ENCODE measurements at regions not wholly inside any gene's neighbourhood (a gene's known extent, or its start where the extent isn't known, plus 50 kb on each side); places are given as distances from the start of the nearest gene placed in this dataset.

DNA sequence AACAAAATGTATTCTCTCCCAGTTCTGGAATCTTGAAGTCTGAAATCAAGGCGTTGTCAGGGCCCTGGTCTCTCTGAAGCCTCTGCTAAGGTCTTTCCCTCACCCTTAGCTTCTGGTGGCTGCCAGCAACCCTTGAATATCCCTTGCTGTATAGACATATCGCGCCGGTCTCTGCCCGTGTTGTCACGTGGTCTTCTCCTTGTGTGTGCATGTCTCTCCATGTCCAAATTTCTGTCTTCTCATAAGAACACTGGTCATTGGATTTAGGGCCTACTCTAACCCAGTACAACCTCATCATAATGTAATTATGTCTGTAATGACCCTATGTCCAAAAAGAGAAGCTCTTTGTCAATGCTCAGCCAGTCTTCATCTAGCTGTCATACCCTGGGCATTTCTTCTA lies 85.7 kb upstream of the ETS2 start:
- no peak overlapping the region for H2AFZ ChIP-seq (ENCODE audit: control insufficient read depth, low read depth, low read length)
- ChIA-PET POLR2A (no interaction called here), SMC1A (ENCODE audit: uncharacterized antibody, unreplicated experiment) (no interaction called here), RAD21 (ENCODE audit: unreplicated experiment) (no interaction called here), CTCF (no interaction called here)
- DNase-seq (ENCODE audit: low read depth, low spot score) (no peak), ATAC-seq (no peak), FAIRE-seq (no peak)
- H3K79me2 ChIP-seq (ENCODE audit: control insufficient read depth, insufficient read depth, low read length): no peaks in the 10 kb centered on the region
- no peaks in the 10 kb centered on the region for H3K36me3 ChIP-seq (ENCODE audit: control insufficient read depth in 2 of 2, insufficient read depth in 2 of 2, low read length in 1 of 2)
- in situ Hi-C loops (cut with MboI) (loop anchor here (10.0 kb wide), 1 partner anchor 425 kb away; no protein-coding TSS in a partner anchor), intact Hi-C loops (cut with micrococcal nuclease; ENCODE audit: unreplicated experiment) (no loop called here)
- WGBS (ENCODE audit: insufficient coverage, insufficient replicate concordance, low lambda C conversion rate, missing lambda C conversion rate): 57% methylated on average over 6 of the region's 6 CpGs
- BruUV-seq (replicated peaks): no TSS peak
- no peak overlapping the region for H3K9ac ChIP-seq (ENCODE audit: control insufficient read depth, insufficient read depth, low read length)
- no peaks in the 10 kb centered on the region; a peak in 1 of 4 replicates for H3K27me3 ChIP-seq (replicated peaks in 1 of 2; ENCODE audit: control insufficient read depth in 2 of 2, insufficient read depth in 2 of 2, low read length in 1 of 2)
- no peak overlapping the region for H3K4me3 ChIP-seq
- no peaks in the 10 kb centered on the region; the same call in 2 of the 3 replicates for H3K9me3 ChIP-seq (replicated peaks; ENCODE audit: control insufficient read depth, insufficient read depth, low read length)
- no peak overlapping the region for H3K27ac ChIP-seq (ENCODE audit: control insufficient read depth, insufficient read depth)
- TF ChIP-seq CEBPB (IDR thresholded peaks at IDR 0.05; ENCODE audit: borderline replicate concordance in 1 of 2, low read depth in 2 of 2, low read length in 2 of 2) (no peak), BHLHE40 (IDR thresholded peaks at IDR 0.05; ENCODE audit: borderline replicate concordance in 1 of 2, low read depth in 2 of 2, low read length in 1 of 2) (no peak), RB1 (IDR thresholded peaks at IDR 0.05; ENCODE audit: borderline replicate concordance) (no peak), NFXL1 (IDR thresholded peaks at IDR 0.05; ENCODE audit: borderline replicate concordance) (no peak), ASH2L (IDR thresholded peaks at IDR 0.05; ENCODE audit: borderline replicate concordance, low read depth) (no peak), NR2C2 (IDR thresholded peaks at IDR 0.05; ENCODE audit: borderline replicate concordance, control insufficient read depth, insufficient read length, low read depth) (no peak), RAD21 (IDR thresholded peaks at IDR 0.05; ENCODE audit: insufficient read depth, low read depth, low read length) (no peak)
- TF ChIP-seq, protein P1, sequence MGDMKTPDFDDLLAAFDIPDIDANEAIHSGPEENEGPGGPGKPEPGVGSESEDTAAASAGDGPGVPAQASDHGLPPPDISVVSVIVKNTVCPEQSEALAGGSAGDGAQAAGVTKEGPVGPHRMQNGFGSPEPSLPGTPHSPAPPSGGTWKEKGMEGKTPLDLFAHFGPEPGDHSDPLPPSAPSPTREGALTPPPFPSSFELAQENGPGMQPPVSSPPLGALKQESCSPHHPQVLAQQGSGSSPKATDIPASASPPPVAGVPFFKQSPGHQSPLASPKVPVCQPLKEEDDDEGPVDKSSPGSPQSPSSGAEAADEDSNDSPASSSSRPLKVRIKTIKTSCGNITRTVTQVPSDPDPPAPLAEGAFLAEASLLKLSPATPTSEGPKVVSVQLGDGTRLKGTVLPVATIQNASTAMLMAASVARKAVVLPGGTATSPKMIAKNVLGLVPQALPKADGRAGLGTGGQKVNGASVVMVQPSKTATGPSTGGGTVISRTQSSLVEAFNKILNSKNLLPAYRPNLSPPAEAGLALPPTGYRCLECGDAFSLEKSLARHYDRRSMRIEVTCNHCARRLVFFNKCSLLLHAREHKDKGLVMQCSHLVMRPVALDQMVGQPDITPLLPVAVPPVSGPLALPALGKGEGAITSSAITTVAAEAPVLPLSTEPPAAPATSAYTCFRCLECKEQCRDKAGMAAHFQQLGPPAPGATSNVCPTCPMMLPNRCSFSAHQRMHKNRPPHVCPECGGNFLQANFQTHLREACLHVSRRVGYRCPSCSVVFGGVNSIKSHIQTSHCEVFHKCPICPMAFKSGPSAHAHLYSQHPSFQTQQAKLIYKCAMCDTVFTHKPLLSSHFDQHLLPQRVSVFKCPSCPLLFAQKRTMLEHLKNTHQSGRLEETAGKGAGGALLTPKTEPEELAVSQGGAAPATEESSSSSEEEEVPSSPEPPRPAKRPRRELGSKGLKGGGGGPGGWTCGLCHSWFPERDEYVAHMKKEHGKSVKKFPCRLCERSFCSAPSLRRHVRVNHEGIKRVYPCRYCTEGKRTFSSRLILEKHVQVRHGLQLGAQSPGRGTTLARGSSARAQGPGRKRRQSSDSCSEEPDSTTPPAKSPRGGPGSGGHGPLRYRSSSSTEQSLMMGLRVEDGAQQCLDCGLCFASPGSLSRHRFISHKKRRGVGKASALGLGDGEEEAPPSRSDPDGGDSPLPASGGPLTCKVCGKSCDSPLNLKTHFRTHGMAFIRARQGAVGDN (IDR thresholded peaks at IDR 0.05): no peak
- TF ChIP-seq, protein P2, sequence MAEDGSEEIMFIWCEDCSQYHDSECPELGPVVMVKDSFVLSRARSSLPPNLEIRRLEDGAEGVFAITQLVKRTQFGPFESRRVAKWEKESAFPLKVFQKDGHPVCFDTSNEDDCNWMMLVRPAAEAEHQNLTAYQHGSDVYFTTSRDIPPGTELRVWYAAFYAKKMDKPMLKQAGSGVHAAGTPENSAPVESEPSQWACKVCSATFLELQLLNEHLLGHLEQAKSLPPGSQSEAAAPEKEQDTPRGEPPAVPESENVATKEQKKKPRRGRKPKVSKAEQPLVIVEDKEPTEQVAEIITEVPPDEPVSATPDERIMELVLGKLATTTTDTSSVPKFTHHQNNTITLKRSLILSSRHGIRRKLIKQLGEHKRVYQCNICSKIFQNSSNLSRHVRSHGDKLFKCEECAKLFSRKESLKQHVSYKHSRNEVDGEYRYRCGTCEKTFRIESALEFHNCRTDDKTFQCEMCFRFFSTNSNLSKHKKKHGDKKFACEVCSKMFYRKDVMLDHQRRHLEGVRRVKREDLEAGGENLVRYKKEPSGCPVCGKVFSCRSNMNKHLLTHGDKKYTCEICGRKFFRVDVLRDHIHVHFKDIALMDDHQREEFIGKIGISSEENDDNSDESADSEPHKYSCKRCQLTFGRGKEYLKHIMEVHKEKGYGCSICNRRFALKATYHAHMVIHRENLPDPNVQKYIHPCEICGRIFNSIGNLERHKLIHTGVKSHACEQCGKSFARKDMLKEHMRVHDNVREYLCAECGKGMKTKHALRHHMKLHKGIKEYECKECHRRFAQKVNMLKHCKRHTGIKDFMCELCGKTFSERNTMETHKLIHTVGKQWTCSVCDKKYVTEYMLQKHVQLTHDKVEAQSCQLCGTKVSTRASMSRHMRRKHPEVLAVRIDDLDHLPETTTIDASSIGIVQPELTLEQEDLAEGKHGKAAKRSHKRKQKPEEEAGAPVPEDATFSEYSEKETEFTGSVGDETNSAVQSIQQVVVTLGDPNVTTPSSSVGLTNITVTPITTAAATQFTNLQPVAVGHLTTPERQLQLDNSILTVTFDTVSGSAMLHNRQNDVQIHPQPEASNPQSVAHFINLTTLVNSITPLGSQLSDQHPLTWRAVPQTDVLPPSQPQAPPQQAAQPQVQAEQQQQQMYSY (CRISPR knock-in tag; IDR thresholded peaks at IDR 0.05): no peak
- TF ChIP-seq, protein P3, sequence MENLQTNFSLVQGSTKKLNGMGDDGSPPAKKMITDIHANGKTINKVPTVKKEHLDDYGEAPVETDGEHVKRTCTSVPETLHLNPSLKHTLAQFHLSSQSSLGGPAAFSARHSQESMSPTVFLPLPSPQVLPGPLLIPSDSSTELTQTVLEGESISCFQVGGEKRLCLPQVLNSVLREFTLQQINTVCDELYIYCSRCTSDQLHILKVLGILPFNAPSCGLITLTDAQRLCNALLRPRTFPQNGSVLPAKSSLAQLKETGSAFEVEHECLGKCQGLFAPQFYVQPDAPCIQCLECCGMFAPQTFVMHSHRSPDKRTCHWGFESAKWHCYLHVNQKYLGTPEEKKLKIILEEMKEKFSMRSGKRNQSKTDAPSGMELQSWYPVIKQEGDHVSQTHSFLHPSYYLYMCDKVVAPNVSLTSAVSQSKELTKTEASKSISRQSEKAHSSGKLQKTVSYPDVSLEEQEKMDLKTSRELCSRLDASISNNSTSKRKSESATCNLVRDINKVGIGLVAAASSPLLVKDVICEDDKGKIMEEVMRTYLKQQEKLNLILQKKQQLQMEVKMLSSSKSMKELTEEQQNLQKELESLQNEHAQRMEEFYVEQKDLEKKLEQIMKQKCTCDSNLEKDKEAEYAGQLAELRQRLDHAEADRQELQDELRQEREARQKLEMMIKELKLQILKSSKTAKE (IDR thresholded peaks at IDR 0.05; ENCODE audit: low read depth, poor library complexity, severe bottlenecking): no peak
- no peaks in the 10 kb centered on the region for H4K20me1 ChIP-seq (ENCODE audit: control insufficient read depth, insufficient read depth)
- no peak overlapping the region for H3K4me2 ChIP-seq (ENCODE audit: control insufficient read depth, insufficient read depth)
- no peaks in the 10 kb centered on the region for H3K4me1 ChIP-seq (ENCODE audit: control insufficient read depth, insufficient read depth, low read length)
